A549 (cell line): ENCODE measurements at regions not wholly inside any gene's neighbourhood (a gene's known extent, or its start where the extent isn't known, plus 50 kb on each side); places are given as distances from the start of the nearest gene placed in this dataset.

Source experiments
- CTCF ChIP-seq: fragments of >200 bp; sonication (Bioruptor Twin); formaldehyde crosslinking; IDR thresholded peaks from 3 replicates; pipeline ENCODE4 v1.5.1; 2016
- JUNB ChIP-seq: fragments of >200 bp; sonication (Bioruptor Twin); formaldehyde crosslinking; IDR thresholded peaks from 2 replicates; pipeline ENCODE4 v1.6.1; 2016
- MAZ ChIP-seq: fragments of 150-350 bp; IDR thresholded peaks from 2 replicates; pipeline ENCODE4 v1.6.1; 2014; ENCODE audit warnings: antibody characterized with exemption, low read depth, low read length, borderline replicate concordance
- RAD21 ChIP-seq, 2 experiments: fragments of >200 bp in 1 of 2; sonication (Bioruptor Twin) in 1 of 2; formaldehyde crosslinking in 1 of 2; IDR thresholded peaks in 1 of 2; conservative IDR thresholded peaks in 1 of 2; 2 replicates in 1 of 2; 3 replicates in 1 of 2; pipeline ENCODE4 v1.6.1; 2012 to 2018; ENCODE audit warnings: inconsistent platforms in 1 of 2
- TP53 ChIP-seq: fragments of 250-450 bp; sonication (Bioruptor Pico); IDR thresholded peaks from 2 replicates; pipeline ENCODE4 v1.5.0; 2021; ENCODE audit warnings: mild to moderate bottlenecking, moderate library complexity

GRCh38 chr5:74446725-74447241 is 193.7 kb downstream of the ENC1 start:
- no peak for TF ChIP-seq MAZ
- no peak for TF ChIP-seq CTCF
- no peak for TF ChIP-seq TP53
- TF ChIP-seq JUNB = no peak
- TF ChIP-seq RAD21 (conservative IDR thresholded peaks at IDR 0.05 in 1 of 2, IDR thresholded peaks at IDR 0.05 in 1 of 2) = no peak
